Activated T-helper 17 cell treated with anti-CD3 and anti-CD28 coated beads, Interleukin-2, amount 50 U/mL, for 72 hours (primary cell): ENCODE measurements at regions not wholly inside any gene's neighbourhood (a gene's known extent, or its start where the extent isn't known, plus 50 kb on each side); places are given as distances from the start of the nearest gene placed in this dataset.

Experiments
- ATAC-seq: fragments of 150-1000 bp; cut with Tn5 transposase; replicated peaks from 2 replicates; pipeline ENCODE4 v1.10.0; 2021; ENCODE audit warnings: mild to moderate bottlenecking, moderate library complexity
- H3K27ac Mint-ChIP-seq: one replicate; pipeline ENCODE4 v1.8.0; 2022; ENCODE audit warnings: mixed read lengths
- H3K27me3 Mint-ChIP-seq: one replicate; pipeline ENCODE4 v1.8.0; 2022; ENCODE audit warnings: mixed read lengths
- H3K36me3 Mint-ChIP-seq: one replicate; pipeline ENCODE4 v1.8.0; 2022; ENCODE audit warnings: low read depth, mild to moderate bottlenecking, mixed read lengths
- H3K4me1 Mint-ChIP-seq: one replicate; pipeline ENCODE4 v1.8.0; 2022; ENCODE audit warnings: mixed read lengths
- H3K4me3 Mint-ChIP-seq: one replicate; pipeline ENCODE4 v1.8.0; 2022; ENCODE audit warnings: mild to moderate bottlenecking, mixed read lengths
- H3K9me3 Mint-ChIP-seq: one replicate; pipeline ENCODE4 v1.8.0; 2022; ENCODE audit warnings: mixed read lengths

- Mint-ChIP-seq H3K4me3 (no peak overlapping the region), H3K27ac (no peak overlapping the region), H3K27me3 (peaks cover 28% of the 10 kb centered on the region), H3K9me3 (no peaks in the 10 kb centered on the region), H3K36me3 (no peaks in the 10 kb centered on the region), H3K4me1 (no peaks in the 10 kb centered on the region)
- no peak for ATAC-seq
These were observed 264.6 kb downstream of the SNX10 start for GRCh38 chr7:26556061-26556881.

- Mint-ChIP-seq H3K4me1 (no peaks in the 10 kb centered on the region), H3K9me3 (no peaks in the 10 kb centered on the region), H3K27me3 (peaks cover 17% of the 10 kb centered on the region), H3K27ac (no peak overlapping the region), H3K36me3 (no peaks in the 10 kb centered on the region), H3K4me3 (no peak overlapping the region)
- ATAC-seq: no peak
These were observed 269.0 kb downstream of the SNX10 start for GRCh38 chr7:26560526-26561256.

GRCh38 chr7:26562841-26563240, 271.2 kb downstream of the SNX10 start:
- H3K27me3 Mint-ChIP-seq: peaks cover 15% of the 10 kb centered on the region
- H3K36me3 Mint-ChIP-seq: no peaks in the 10 kb centered on the region
- no peaks in the 10 kb centered on the region for H3K9me3 Mint-ChIP-seq
- H3K4me3 Mint-ChIP-seq: no peak overlapping the region
- no peak overlapping the region for H3K27ac Mint-ChIP-seq
- no peak for ATAC-seq
- no peaks in the 10 kb centered on the region for H3K4me1 Mint-ChIP-seq

GRCh38 chr7:26563406-26563805, 271.7 kb downstream of the SNX10 start:
- ATAC-seq: no peak
- Mint-ChIP-seq H3K36me3 (no peaks in the 10 kb centered on the region), H3K4me3 (no peak overlapping the region), H3K27ac (no peak overlapping the region), H3K9me3 (no peaks in the 10 kb centered on the region), H3K27me3 (peaks cover 15% of the 10 kb centered on the region), H3K4me1 (no peaks in the 10 kb centered on the region)

GRCh38 chr7:26567266-26567665, 275.6 kb downstream of the SNX10 start:
- H3K4me1 Mint-ChIP-seq: no peaks in the 10 kb centered on the region
- H3K27ac Mint-ChIP-seq: no peak overlapping the region
- no peaks in the 10 kb centered on the region for H3K36me3 Mint-ChIP-seq
- H3K4me3 Mint-ChIP-seq: no peak overlapping the region
- peaks cover 10% of the 10 kb centered on the region for H3K27me3 Mint-ChIP-seq
- H3K9me3 Mint-ChIP-seq: no peaks in the 10 kb centered on the region
- no peak for ATAC-seq

- no peaks in the 10 kb centered on the region for H3K9me3 Mint-ChIP-seq
- no peak for ATAC-seq
- H3K27ac Mint-ChIP-seq: no peak overlapping the region
- H3K4me3 Mint-ChIP-seq: no peak overlapping the region
- H3K27me3 Mint-ChIP-seq: peaks cover 20% of the 10 kb centered on the region
- H3K4me1 Mint-ChIP-seq: no peaks in the 10 kb centered on the region
- H3K36me3 Mint-ChIP-seq: no peaks in the 10 kb centered on the region
These were observed 282.8 kb downstream of the SNX10 start for GRCh38 chr7:26574476-26574875.

- Mint-ChIP-seq H3K9me3 (no peaks in the 10 kb centered on the region), H3K27me3 (peaks cover 32% of the 10 kb centered on the region), H3K4me1 (no peaks in the 10 kb centered on the region), H3K36me3 (no peaks in the 10 kb centered on the region), H3K27ac (no peak overlapping the region), H3K4me3 (no peak overlapping the region)
- ATAC-seq: no peak
These were observed 284.3 kb downstream of the SKAP2 start for GRCh38 chr7:26580064-26580591.

- Mint-ChIP-seq H3K4me3 (no peak overlapping the region), H3K36me3 (no peaks in the 10 kb centered on the region), H3K4me1 (no peaks in the 10 kb centered on the region), H3K9me3 (no peaks in the 10 kb centered on the region), H3K27me3 (peaks cover 32% of the 10 kb centered on the region), H3K27ac (no peak overlapping the region)
- ATAC-seq: no peak
These were observed 283.7 kb downstream of the SKAP2 start for GRCh38 chr7:26580711-26581110.

- no peaks in the 10 kb centered on the region for H3K36me3 Mint-ChIP-seq
- no peak for ATAC-seq
- no peaks in the 10 kb centered on the region for H3K4me1 Mint-ChIP-seq
- no peak overlapping the region for H3K27ac Mint-ChIP-seq
- peaks cover 32% of the 10 kb centered on the region for H3K27me3 Mint-ChIP-seq
- no peaks in the 10 kb centered on the region for H3K9me3 Mint-ChIP-seq
- H3K4me3 Mint-ChIP-seq: no peak overlapping the region
These were observed 281.2 kb downstream of the SKAP2 start for GRCh38 chr7:26583094-26583648.

GRCh38 chr7:26584326-26584725, 280.1 kb downstream of the SKAP2 start:
- Mint-ChIP-seq H3K27ac (no peak overlapping the region), H3K36me3 (no peaks in the 10 kb centered on the region), H3K9me3 (no peaks in the 10 kb centered on the region), H3K4me3 (no peak overlapping the region), H3K4me1 (no peaks in the 10 kb centered on the region), H3K27me3 (peaks cover 29% of the 10 kb centered on the region)
- ATAC-seq: no peak

- no peaks in the 10 kb centered on the region for H3K36me3 Mint-ChIP-seq
- no peaks in the 10 kb centered on the region for H3K9me3 Mint-ChIP-seq
- no peak overlapping the region for H3K4me3 Mint-ChIP-seq
- H3K27me3 Mint-ChIP-seq: peaks cover 29% of the 10 kb centered on the region
- no peak for ATAC-seq
- H3K4me1 Mint-ChIP-seq: no peaks in the 10 kb centered on the region
- H3K27ac Mint-ChIP-seq: no peak overlapping the region
These were observed 279.3 kb downstream of the SKAP2 start for GRCh38 chr7:26584987-26585665.

- no peak overlapping the region for H3K4me3 Mint-ChIP-seq
- no peak for ATAC-seq
- H3K36me3 Mint-ChIP-seq: no peaks in the 10 kb centered on the region
- no peaks in the 10 kb centered on the region for H3K4me1 Mint-ChIP-seq
- no peak overlapping the region for H3K27ac Mint-ChIP-seq
- H3K9me3 Mint-ChIP-seq: no peaks in the 10 kb centered on the region
- H3K27me3 Mint-ChIP-seq: peaks cover 30% of the 10 kb centered on the region
These were observed 276.9 kb downstream of the SKAP2 start for GRCh38 chr7:26587536-26587935.

- no peaks in the 10 kb centered on the region for H3K9me3 Mint-ChIP-seq
These were observed 275.9 kb downstream of the SKAP2 start for GRCh38 chr7:26588511-26588910.

GRCh38 chr7:26590709-26591108, 273.7 kb downstream of the SKAP2 start:
- no peak overlapping the region for H3K27ac Mint-ChIP-seq
- H3K36me3 Mint-ChIP-seq: no peaks in the 10 kb centered on the region
- no peak overlapping the region for H3K4me3 Mint-ChIP-seq
- peaks cover 30% of the 10 kb centered on the region for H3K27me3 Mint-ChIP-seq
- no peaks in the 10 kb centered on the region for H3K9me3 Mint-ChIP-seq
- no peak for ATAC-seq
- H3K4me1 Mint-ChIP-seq: no peaks in the 10 kb centered on the region

More at GRCh38 chr7:26588511-26588910, 275.9 kb downstream of the SKAP2 start:
- no peaks in the 10 kb centered on the region for H3K4me1 Mint-ChIP-seq
- no peak overlapping the region for H3K4me3 Mint-ChIP-seq
- H3K36me3 Mint-ChIP-seq: no peaks in the 10 kb centered on the region
- H3K27ac Mint-ChIP-seq: no peak overlapping the region
- ATAC-seq: no peak
- H3K27me3 Mint-ChIP-seq: peaks cover 30% of the 10 kb centered on the region
